Endodermal cell (in vitro differentiated cells): ENCODE measurements at regions not wholly inside any gene's neighbourhood (a gene's known extent, or its start where the extent isn't known, plus 50 kb on each side); places are given as distances from the start of the nearest gene placed in this dataset.
"Not testable (repeated sequence)": the region's sequence is repeated elsewhere in the genome, so short reads cannot be mapped to it uniquely, and the experiment has no call there.

ENCODE experiments used
- DNase-seq: peaks from one replicate; pipeline ENCODE4 v3.0.0-alpha.2; 2017
- H3K27ac ChIP-seq: 2 replicates; pipeline ENCODE4 v1.5.1; 2013; ENCODE audit warnings: mild to moderate bottlenecking, low read depth, low read length, moderate library complexity
- H3K27me3 ChIP-seq: 2 replicates; pipeline ENCODE4 v1.6.1; 2013; ENCODE audit warnings: mild to moderate bottlenecking, low read length, moderate library complexity; ENCODE audit not compliant: insufficient read depth, control insufficient read depth, poor library complexity, severe bottlenecking
- H3K36me3 ChIP-seq: 2 replicates; pipeline ENCODE4 v1.7.0; 2013; ENCODE audit warnings: mild to moderate bottlenecking, low read length, moderate library complexity; ENCODE audit not compliant: control insufficient read depth, insufficient read depth
- H3K4me1 ChIP-seq: one replicate; pipeline ENCODE4 v1.7.0; 2013; ENCODE audit warnings: low read length; ENCODE audit not compliant: control insufficient read depth, insufficient read depth
- H3K4me3 ChIP-seq: 2 replicates; pipeline ENCODE4 v1.5.1; 2013; ENCODE audit warnings: mild to moderate bottlenecking, low read length, moderate library complexity
- H3K9ac ChIP-seq: 2 replicates; pipeline ENCODE4 v1.6.1; 2013; ENCODE audit warnings: mild to moderate bottlenecking, low read length, moderate library complexity; ENCODE audit not compliant: poor library complexity, severe bottlenecking; ENCODE audit errors: extremely low read depth
- H3K9me3 ChIP-seq: 2 replicates; pipeline ENCODE4 v1.6.1; 2013; ENCODE audit warnings: mild to moderate bottlenecking, low read length, moderate library complexity; ENCODE audit not compliant: control insufficient read depth
- H3K27ac Mint-ChIP-seq: 2 replicates; pipeline ENCODE4 v1.8.0; 2020; ENCODE audit warnings: mixed read lengths
- H3K27me3 Mint-ChIP-seq: 2 replicates; pipeline ENCODE4 v1.8.0; 2021; ENCODE audit warnings: mild to moderate bottlenecking, mixed read lengths; ENCODE audit not compliant: insufficient read depth
- H3K36me3 Mint-ChIP-seq: 2 replicates; pipeline ENCODE4 v1.8.0; 2020; ENCODE audit warnings: low read depth, mixed read lengths
- H3K4me1 Mint-ChIP-seq: 2 replicates; pipeline ENCODE4 v1.8.0; 2020; ENCODE audit warnings: mixed read lengths
- H3K4me3 Mint-ChIP-seq: 2 replicates; pipeline ENCODE4 v1.8.0; 2020; ENCODE audit warnings: mild to moderate bottlenecking, moderate library complexity, mixed read lengths
- H3K9me3 Mint-ChIP-seq: 2 replicates; pipeline ENCODE4 v1.8.0; 2020; ENCODE audit warnings: mild to moderate bottlenecking, mixed read lengths
- WGBS, 2 experiments: methylation state at CpG; one replicate each; pipeline versions ENCODE4 v1.1.5 to v1.1.7; 2013; ENCODE audit warnings: missing lambda C conversion rate in 2 of 2, mixed read lengths in 1 of 2; ENCODE audit not compliant: insufficient coverage in 1 of 2, insufficient read length in 1 of 2; 5-methylcytosine and 5-hydroxymethylcytosine counted together
- TF ChIP-seq, protein P1 (sequence below): fragments of 200-600 bp; sonication (generic); conservative IDR thresholded peaks from 2 replicates; pipeline ENCODE4 v1.5.0; 2021; ENCODE audit warnings: antibody characterized with exemption, mild to moderate bottlenecking

DNA sequence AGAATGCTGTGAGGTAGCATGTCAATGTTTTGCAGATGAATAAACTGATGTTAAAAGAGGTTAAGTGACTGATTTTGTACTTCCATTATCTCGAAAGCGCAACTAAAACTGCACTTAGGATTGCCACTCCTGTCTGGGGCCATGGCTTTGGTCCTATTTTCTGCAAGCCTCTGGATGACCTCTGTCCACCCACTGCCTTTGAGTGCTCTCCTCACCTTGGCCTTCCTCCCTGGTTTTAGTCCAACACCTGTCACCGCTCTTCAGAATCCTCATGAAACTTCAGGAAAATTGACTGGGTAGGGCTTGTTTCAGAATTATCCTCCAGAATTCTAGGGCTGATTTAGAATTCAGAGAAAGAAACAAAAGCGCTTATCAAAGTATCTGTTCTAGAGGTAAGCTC lies 51.1 kb upstream of the HNMT start:
- H3K9me3 Mint-ChIP-seq, result no peaks in the 10 kb centered on the region
- TF ChIP-seq, protein P1, sequence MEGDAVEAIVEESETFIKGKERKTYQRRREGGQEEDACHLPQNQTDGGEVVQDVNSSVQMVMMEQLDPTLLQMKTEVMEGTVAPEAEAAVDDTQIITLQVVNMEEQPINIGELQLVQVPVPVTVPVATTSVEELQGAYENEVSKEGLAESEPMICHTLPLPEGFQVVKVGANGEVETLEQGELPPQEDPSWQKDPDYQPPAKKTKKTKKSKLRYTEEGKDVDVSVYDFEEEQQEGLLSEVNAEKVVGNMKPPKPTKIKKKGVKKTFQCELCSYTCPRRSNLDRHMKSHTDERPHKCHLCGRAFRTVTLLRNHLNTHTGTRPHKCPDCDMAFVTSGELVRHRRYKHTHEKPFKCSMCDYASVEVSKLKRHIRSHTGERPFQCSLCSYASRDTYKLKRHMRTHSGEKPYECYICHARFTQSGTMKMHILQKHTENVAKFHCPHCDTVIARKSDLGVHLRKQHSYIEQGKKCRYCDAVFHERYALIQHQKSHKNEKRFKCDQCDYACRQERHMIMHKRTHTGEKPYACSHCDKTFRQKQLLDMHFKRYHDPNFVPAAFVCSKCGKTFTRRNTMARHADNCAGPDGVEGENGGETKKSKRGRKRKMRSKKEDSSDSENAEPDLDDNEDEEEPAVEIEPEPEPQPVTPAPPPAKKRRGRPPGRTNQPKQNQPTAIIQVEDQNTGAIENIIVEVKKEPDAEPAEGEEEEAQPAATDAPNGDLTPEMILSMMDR, result no peak
- Histone ChIP-seq H3K9me3 (no peaks in the 10 kb centered on the region), H3K36me3 (no peaks in the 10 kb centered on the region), H3K4me1 (no peaks in the 10 kb centered on the region), H3K9ac (no peak overlapping the region), H3K27me3 (no peaks in the 10 kb centered on the region), H3K4me3 (no peak overlapping the region), H3K27ac (no peak overlapping the region)
- no peaks in the 10 kb centered on the region for H3K4me1 Mint-ChIP-seq
- DNase-seq, result no peak
- H3K27ac Mint-ChIP-seq, result no peak overlapping the region
- WGBS, 2 experiments, result 99 to 100% methylated on average over 3 to 4 of the region's 4 CpGs
- no peak overlapping the region for H3K4me3 Mint-ChIP-seq
- H3K27me3 Mint-ChIP-seq, result no peaks in the 10 kb centered on the region
- H3K36me3 Mint-ChIP-seq, result no peaks in the 10 kb centered on the region

DNA sequence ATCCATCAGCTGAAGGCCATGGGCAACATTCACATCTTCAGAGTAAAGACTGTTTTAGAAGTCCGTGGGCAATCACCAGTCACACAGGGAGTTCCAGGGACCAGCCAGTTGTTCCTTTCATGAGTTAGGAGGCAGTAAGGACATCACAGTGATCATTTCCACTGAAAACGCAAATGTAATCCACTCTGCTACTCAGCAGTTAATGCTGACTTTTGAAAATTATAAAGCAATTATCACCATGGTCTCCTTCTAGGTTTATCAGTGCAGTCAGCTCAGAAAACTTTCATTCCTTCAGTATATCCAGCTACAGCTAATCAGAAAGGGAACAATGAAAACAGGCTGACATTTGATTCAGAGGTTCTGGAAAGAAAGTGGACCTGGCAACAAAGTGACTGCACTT lies 50.6 kb upstream of the HNMT start:
- not testable (repeated sequence) for H3K27me3 Mint-ChIP-seq, H3K4me3 Mint-ChIP-seq, H3K27ac ChIP-seq, H3K27ac Mint-ChIP-seq, H3K4me1 ChIP-seq, H3K4me3 ChIP-seq, H3K9ac ChIP-seq, H3K4me1 Mint-ChIP-seq, H3K36me3 Mint-ChIP-seq, DNase-seq, H3K9me3 ChIP-seq, H3K36me3 ChIP-seq, H3K9me3 Mint-ChIP-seq, H3K27me3 ChIP-seq
- 80 to 92% methylated on average over 2 of the region's 2 CpGs for WGBS, 2 experiments
